ENCODE measurements at regions not wholly inside any gene's neighbourhood (a gene's known extent, or its start where the extent isn't known, plus 50 kb on each side); places are given as distances from the start of the nearest gene placed in this dataset.
"Not testable (repeated sequence)": the region's sequence is repeated elsewhere in the genome, so short reads cannot be mapped to it uniquely, and the experiment has no call there.

DNA sequence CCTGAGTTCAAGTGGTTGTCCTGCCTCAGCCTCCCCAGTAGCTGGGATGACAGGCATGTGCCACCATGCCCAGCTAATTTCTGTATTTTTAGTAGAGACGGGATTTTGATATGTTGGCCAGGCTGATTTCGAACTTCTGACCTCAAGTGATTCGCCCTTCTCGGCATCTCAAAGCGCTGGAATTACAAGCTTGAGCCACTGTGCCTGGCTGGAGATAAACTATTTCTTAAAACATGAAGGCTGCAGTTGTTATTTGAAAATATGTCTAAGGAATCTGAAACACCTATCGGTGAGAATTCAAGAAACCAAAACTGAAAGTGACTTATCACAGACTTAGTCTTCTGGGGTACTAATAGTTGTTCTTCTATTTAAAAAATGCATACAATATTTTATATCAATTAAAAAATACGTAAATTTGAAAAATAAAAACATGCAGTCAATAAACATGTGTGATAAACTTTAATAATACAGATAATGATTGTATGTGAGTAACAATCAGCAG is 176.9 kb upstream of the PRSS58 start:
- H3K27ac Mint-ChIP-seq, result peak overlapping the region; percentile 82
- H3K4me1 Mint-ChIP-seq, result peaks cover 31% of the 10 kb centered on the region
- H3K27me3 Mint-ChIP-seq, result peaks cover 3% of the 10 kb centered on the region
- no peaks in the 10 kb centered on the region for H3K36me3 Mint-ChIP-seq
- H3K4me3 Mint-ChIP-seq, result peak overlapping the region; percentile 77
- no peak for DNase-seq
- no peaks in the 10 kb centered on the region for H3K9me3 Mint-ChIP-seq
- POLR2A ChIA-PET, result interaction anchor here (1.3 to 1.9 kb wide), 2 partner anchors 353 to 363 kb away, joined by 3 to 4 read pairs; no protein-coding TSS in a partner anchor
- peak; percentile 39 for ATAC-seq (ENCODE audit: low read depth)

DNA sequence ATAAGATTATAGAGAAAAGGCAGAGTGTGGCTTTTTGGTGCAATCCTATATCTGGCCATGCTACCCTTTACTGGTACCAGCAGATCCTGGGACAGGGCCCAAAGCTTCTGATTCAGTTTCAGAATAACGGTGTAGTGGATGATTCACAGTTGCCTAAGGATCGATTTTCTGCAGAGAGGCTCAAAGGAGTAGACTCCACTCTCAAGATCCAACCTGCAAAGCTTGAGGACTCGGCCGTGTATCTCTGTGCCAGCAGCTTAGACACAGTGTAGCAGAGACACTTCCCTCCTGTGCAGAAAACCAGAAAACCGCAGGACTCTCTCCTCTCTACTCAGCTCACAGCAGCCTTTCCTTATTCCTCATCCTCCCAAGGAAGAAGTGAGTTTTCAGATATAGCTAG is 176.3 kb upstream of the PRSS58 start:
- H3K9me3 Mint-ChIP-seq, H3K36me3 Mint-ChIP-seq, DNase-seq, H3K27me3 Mint-ChIP-seq: not testable (repeated sequence)
- H3K4me3 Mint-ChIP-seq, result peak overlapping the region; percentile 77
- peak overlapping the region; percentile 82 for H3K27ac Mint-ChIP-seq
- peak; percentile 70 for ATAC-seq (ENCODE audit: low read depth)
- POLR2A ChIA-PET, result interaction anchor here (0.7 to 1.9 kb wide), 3 partner anchors 353 to 375 kb away, joined by 3 to 4 read pairs (median 3); no protein-coding TSS in a partner anchor
- peaks cover 30% of the 10 kb centered on the region for H3K4me1 Mint-ChIP-seq

DNA sequence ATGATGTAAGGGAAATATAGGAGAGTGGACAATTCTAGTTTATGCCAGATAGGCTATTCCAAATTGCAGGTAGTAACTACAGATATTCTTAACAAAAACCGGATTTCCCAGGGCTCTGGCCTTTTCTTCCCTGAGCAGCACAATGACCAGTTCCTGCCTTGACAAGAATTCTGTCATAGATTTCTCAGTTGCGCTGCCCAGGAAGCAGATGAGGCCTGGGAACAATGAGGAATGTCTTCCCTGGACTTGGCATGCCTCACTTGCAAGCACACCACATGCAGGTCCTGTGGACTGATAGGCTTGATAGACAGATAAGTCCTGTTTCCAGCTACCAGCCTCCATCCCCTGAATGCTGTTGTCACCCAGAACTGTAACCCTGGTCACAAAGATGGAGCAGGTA is 174.5 kb upstream of the PRSS58 start:
- H3K27ac Mint-ChIP-seq, result no peak overlapping the region
- no peaks in the 10 kb centered on the region for H3K9me3 Mint-ChIP-seq
- peaks cover 27% of the 10 kb centered on the region for H3K4me1 Mint-ChIP-seq
- peaks cover 5% of the 10 kb centered on the region for H3K27me3 Mint-ChIP-seq
- ATAC-seq (ENCODE audit: low read depth) (no peak), DNase-seq (no peak)
- H3K36me3 Mint-ChIP-seq, result no peaks in the 10 kb centered on the region
- H3K4me3 Mint-ChIP-seq, result no peak overlapping the region
- POLR2A ChIA-PET, result no interaction called here

DNA sequence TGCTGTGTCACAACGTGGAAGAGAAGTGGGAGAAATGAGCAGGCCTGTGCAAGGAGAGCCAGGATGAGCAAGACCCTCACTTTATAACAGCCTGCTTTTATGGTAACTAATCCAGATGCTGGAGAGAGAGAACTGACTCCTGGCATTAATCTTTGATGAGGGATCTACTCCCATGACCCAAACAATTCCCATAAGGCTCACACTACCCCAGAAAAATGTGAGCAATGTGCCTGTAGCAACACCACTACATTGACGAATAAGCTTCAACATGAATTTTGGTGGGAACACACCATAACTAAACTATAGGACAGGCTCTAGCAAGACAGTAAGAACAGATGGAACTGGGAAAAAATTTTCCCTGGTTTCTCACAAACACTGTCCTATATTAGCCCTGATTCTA is 173.6 kb upstream of the PRSS58 start:
- POLR2A ChIA-PET, result no interaction called here
- no peak for ATAC-seq (ENCODE audit: low read depth)
- peaks cover 27% of the 10 kb centered on the region for H3K4me1 Mint-ChIP-seq

DNA sequence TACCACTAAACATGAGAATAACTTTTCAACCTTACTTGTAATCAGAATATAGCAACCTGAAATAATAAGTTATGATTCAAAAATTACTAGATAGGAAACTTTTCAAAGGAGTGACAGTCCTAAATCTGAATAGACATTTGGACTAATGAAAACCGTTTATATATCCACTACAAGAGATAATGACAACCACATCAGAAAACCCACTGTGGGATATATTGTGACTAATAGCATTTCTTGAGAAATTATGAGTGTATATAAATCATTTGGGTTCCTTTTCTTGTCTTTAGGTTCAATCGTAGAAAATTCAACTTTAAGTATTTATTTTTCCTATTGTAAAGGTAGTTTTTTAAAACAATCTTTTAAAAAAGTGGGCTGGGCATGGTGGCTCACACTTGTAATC is 170.2 kb upstream of the PRSS58 start:
- POLR2A ChIA-PET, result no interaction called here
- Mint-ChIP-seq H3K27ac (no peak overlapping the region), H3K36me3 (no peaks in the 10 kb centered on the region), H3K4me1 (peaks cover 12% of the 10 kb centered on the region), H3K4me3 (no peak overlapping the region), H3K27me3 (peaks cover 5% of the 10 kb centered on the region), H3K9me3 (no peaks in the 10 kb centered on the region)
- DNase-seq, result no peak
- no peak for ATAC-seq (ENCODE audit: low read depth)

More for the DNA sequence above, 173.6 kb upstream of the PRSS58 start:
- Mint-ChIP-seq H3K36me3 (no peaks in the 10 kb centered on the region), H3K27ac (no peak overlapping the region), H3K4me3 (no peak overlapping the region), H3K9me3 (no peaks in the 10 kb centered on the region), H3K27me3 (peaks cover 5% of the 10 kb centered on the region)
- DNase-seq, result no peak

DNA sequence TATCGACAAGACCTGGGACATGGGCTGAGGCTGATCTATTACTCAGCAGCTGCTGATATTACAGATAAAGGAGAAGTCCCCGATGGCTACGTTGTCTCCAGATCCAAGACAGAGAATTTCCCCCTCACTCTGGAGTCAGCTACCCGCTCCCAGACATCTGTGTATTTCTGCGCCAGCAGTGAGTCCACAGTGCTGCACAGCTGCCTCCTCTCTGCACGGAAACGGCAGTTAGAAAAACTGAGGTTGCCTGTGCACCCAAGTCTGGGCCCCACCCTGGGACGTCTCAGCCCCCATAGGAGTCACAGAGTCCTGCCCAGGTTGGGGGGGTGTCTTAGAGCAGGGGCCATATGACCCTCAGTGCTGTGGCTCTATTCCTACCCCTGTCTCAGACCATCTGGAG is 167.4 kb upstream of the PRSS58 start:
- ATAC-seq (ENCODE audit: low read depth), result peak; percentile 54
- DNase-seq, result no peak
- Mint-ChIP-seq H3K9me3 (no peaks in the 10 kb centered on the region), H3K27ac (no peak overlapping the region), H3K36me3 (no peaks in the 10 kb centered on the region), H3K27me3 (peaks cover 5% of the 10 kb centered on the region), H3K4me1 (peaks cover 11% of the 10 kb centered on the region), H3K4me3 (no peak overlapping the region)
- POLR2A ChIA-PET, result no interaction called here

DNA sequence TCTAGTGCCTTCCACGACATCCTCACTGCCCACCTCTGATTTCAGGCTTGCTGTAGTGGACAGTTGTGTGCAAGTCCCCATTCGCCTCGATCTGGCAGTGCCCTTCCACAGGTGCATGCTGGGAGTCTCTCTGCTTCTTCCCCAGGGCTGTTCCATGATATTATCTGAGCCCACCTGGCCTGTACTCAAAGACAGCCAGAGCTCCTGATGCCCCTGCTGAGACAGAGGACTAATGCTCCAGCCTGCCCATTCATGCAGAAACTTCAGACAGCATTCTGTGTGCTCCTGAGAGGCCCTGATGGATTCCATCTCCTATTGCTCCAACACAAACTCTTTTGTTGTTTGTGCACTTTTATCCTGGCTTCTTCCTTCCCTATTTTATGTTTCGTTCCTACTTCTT is 164.8 kb upstream of the PRSS58 start:
- POLR2A ChIA-PET, result no interaction called here
- no peak overlapping the region for H3K27ac Mint-ChIP-seq
- DNase-seq (no peak), ATAC-seq (ENCODE audit: low read depth) (no peak)
- no peaks in the 10 kb centered on the region for H3K9me3 Mint-ChIP-seq
- H3K4me1 Mint-ChIP-seq, result peaks cover 14% of the 10 kb centered on the region
- H3K4me3 Mint-ChIP-seq, result no peak overlapping the region
- no peaks in the 10 kb centered on the region for H3K36me3 Mint-ChIP-seq
- no peaks in the 10 kb centered on the region for H3K27me3 Mint-ChIP-seq

DNA sequence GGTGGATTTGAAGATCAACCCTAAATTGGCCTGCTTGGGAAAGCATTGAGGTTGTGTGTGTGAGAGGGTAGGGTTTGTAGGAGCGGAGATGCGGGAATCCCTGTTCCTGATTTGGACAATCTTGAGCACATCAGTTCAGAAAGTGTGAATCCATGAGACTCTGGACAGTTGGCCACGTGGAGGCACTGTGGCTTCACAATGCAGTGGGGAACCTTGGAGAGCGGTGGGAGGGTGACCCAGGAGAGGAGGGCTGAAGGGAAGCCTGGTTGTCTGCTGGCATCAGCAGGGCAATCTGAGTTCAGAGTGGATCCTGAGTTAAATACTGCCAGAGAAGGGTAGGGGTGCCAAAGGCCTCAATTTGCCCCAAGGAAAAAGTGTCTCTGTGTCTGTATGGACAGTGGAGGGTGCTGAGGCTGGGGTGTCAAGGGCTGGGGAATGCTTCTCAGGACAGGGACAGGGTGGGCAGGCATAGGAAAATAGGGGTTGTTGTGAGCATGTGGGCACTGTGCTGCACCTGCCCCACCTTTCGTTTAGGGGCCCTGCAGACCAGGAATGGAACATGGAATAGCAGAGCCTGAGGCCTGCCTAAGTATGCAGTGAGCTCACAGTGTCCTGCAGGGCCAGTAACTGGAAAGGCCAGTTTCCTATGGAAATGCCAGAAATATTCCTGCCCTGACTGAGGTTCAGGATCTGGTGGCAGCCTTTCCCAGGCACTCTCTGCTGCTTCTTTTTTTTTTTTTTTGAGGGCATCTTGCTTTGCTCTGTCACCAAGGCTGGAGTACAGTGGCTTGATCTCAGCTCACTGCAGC is 162.9 kb upstream of the PRSS58 start:
- no peak overlapping the region for H3K4me3 Mint-ChIP-seq
- DNase-seq (no peak), ATAC-seq (ENCODE audit: low read depth) (no peak)
- peaks cover 14% of the 10 kb centered on the region for H3K4me1 Mint-ChIP-seq
- H3K9me3 Mint-ChIP-seq, result no peaks in the 10 kb centered on the region
- H3K27me3 Mint-ChIP-seq, result no peaks in the 10 kb centered on the region
- H3K27ac Mint-ChIP-seq, result no peak overlapping the region
- POLR2A ChIA-PET, result no interaction called here
- H3K36me3 Mint-ChIP-seq, result no peaks in the 10 kb centered on the region

DNA sequence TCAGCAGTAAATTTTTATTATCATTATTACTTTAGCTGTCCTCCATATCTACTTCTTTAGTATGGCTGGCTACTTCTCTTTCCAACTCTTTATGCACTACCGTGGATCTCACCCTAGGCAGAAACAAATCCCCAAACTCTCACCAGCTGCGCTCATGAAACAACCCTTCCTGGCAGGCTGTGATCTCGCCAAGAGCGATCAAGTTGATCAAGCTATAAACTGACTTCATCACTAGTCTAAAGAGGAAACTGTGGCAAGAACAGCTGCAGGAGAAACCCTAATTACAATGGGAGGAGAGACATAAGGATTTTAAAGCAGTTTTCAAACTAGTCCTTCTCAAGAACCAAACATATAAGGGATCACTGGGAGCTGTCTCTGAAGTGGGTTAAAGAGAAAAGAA is 160.5 kb upstream of the PRSS58 start:
- H3K27ac Mint-ChIP-seq, result no peak overlapping the region
- peaks cover 11% of the 10 kb centered on the region for H3K4me1 Mint-ChIP-seq
- ATAC-seq (ENCODE audit: low read depth), result no peak
- no peaks in the 10 kb centered on the region for H3K36me3 Mint-ChIP-seq
- DNase-seq, result no peak
- POLR2A ChIA-PET, result no interaction called here
- H3K27me3 Mint-ChIP-seq, result no peaks in the 10 kb centered on the region
- H3K9me3 Mint-ChIP-seq, result no peaks in the 10 kb centered on the region
- no peak overlapping the region for H3K4me3 Mint-ChIP-seq

DNA sequence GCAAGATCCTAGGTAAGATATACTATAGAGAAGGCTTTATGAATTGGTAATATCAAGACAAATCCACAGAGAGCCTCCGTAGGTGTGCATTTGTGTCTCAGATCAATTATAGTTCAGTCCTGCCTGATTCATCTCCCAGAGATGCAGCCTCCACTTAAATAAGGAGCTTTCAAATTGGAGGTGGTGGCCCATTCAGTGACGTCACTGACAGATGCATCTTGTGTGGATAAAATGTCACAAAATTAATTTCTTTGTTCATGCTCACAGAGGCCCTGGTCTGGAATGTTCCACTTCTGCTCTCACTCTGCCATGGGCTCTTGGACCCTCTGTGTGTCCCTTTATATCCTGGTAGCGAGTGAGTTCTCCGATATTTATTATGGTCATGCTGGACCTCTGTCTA is 157.1 kb upstream of the PRSS58 start:
- no peak overlapping the region for H3K27ac Mint-ChIP-seq
- no peak for DNase-seq
- H3K36me3 Mint-ChIP-seq, result no peaks in the 10 kb centered on the region
- H3K9me3 Mint-ChIP-seq, result no peaks in the 10 kb centered on the region
- H3K27me3 Mint-ChIP-seq, result no peaks in the 10 kb centered on the region
- no peak overlapping the region for H3K4me3 Mint-ChIP-seq
- POLR2A ChIA-PET, result interaction anchor here (1.0 kb wide), 1 partner anchor 386 kb away, joined by 3 read pairs; no protein-coding TSS in a partner anchor
- peaks cover 10% of the 10 kb centered on the region for H3K4me1 Mint-ChIP-seq
- no peak for ATAC-seq (ENCODE audit: low read depth)

DNA sequence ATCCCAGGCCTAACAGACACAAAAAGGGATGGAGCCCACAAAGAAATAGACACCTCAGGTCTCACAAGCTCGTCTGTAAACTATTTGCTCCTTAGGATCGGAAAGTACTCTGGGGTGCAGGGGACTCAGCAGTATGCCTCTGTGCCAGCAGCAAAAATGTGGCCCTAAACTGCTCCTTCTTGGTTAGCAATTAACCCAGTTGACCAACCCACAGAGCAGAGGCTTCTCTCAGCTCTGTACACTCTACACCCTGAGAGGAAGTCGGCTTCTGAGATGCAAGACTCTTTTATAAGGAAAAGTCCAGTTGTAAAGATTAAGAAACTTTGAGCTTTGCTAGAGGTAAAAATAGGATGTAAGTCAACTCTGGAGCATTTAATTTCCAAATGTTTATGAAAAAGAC is 156.3 kb upstream of the PRSS58 start:
- Mint-ChIP-seq H3K27me3 (no peaks in the 10 kb centered on the region), H3K9me3 (no peaks in the 10 kb centered on the region), H3K36me3 (no peaks in the 10 kb centered on the region), H3K4me3 (no peak overlapping the region), H3K27ac (no peak overlapping the region), H3K4me1 (peaks cover 8% of the 10 kb centered on the region)
- POLR2A ChIA-PET, result no interaction called here
- DNase-seq (no peak), ATAC-seq (ENCODE audit: low read depth) (no peak)

DNA sequence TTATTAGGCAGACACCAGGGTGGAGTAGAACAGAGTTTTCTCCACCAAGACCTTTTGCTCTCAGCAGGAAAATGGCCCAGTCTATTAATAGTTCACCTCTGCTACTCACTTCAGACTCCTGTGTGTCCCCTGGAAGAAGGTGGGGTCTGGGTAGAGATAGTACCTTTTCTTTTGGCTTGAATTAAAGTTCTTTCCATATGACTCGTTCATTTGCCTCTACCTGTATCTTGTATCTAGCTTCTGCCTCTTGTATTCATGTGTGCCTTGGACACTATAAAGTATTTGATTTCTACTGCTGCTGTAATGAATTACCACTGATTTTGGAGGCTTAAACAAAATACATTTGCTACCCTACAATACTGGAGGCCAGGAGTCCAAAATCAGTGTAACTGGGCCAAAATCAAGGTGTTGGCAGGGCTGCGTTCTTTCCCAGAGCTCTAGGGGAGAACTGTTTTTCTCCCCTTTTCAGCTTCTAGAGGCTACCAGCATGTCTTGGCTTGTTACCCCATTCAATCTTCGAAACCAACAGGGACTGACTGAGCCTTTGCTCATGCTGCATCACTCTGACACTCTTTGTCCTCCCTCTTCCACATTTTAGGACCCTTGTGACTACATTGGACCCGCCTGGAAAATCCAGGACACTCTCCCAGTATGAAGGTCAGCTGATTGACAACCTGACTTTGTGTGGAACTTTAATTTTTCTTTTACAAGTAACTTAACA is 155.6 kb upstream of the PRSS58 start:
- H3K9me3 Mint-ChIP-seq, result no peaks in the 10 kb centered on the region
- H3K27ac Mint-ChIP-seq, result no peak overlapping the region
- ATAC-seq (ENCODE audit: low read depth) (no peak), DNase-seq (no peak)
- POLR2A ChIA-PET, result no interaction called here
- H3K27me3 Mint-ChIP-seq, result no peaks in the 10 kb centered on the region
- H3K4me1 Mint-ChIP-seq, result peaks cover 4% of the 10 kb centered on the region
- no peaks in the 10 kb centered on the region for H3K36me3 Mint-ChIP-seq
- H3K4me3 Mint-ChIP-seq, result no peak overlapping the region

DNA sequence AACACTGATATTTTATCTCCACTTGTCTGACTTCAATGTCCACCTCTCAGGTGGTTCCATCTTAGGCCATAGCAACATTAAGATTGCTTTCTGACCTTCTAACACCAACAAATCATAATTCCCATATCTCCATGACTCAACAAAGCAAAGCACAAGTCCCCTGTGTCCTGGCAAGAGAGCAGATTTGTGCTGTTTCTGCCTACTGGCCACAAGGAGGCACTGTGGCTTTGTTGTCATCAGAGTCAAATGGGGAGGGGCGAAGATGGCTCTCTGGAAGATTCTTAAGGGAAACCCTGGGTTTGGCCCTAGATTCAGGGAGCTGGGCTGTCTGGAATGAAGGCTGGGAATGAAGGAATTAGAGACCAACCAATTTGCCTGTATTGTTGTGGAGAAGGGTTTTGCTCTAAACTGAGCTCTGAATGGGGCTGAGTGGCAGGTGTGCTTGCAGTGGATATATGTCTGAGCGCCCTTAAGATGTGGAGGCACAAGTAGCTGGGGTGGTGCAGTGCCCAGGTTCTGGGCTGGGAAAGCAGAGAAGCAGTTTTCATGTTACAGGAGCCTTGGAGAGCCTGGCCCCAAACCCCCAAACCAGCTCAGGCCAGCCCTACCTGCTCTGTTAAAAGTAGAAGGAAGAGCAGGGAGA is 154.8 kb upstream of the PRSS58 start:
- DNase-seq (no peak), ATAC-seq (ENCODE audit: low read depth) (peak; percentile 82)
- Mint-ChIP-seq H3K4me1 (peaks cover 2% of the 10 kb centered on the region), H3K4me3 (no peak overlapping the region), H3K27ac (no peak overlapping the region), H3K36me3 (no peaks in the 10 kb centered on the region), H3K27me3 (no peaks in the 10 kb centered on the region), H3K9me3 (no peaks in the 10 kb centered on the region)
- POLR2A ChIA-PET, result no interaction called here
